ENCODE measurements at regions not wholly inside any gene's neighbourhood (a gene's known extent, or its start where the extent isn't known, plus 50 kb on each side); places are given as distances from the start of the nearest gene placed in this dataset.
"Not testable (repeated sequence)": the region's sequence is repeated elsewhere in the genome, so short reads cannot be mapped to it uniquely, and the experiment has no call there.

- not testable (repeated sequence) for H2AFZ ChIP-seq (ENCODE audit: low read length); H3K4me3 ChIP-seq (replicated peaks in 1 of 4; ENCODE audit: control extremely low read depth in 1 of 4, insufficient read depth in 1 of 4, low read depth in 3 of 4, low read length in 4 of 4); H3K36me3 ChIP-seq (ENCODE audit: control insufficient read depth, insufficient read depth, low read length); H3K9me3 ChIP-seq (ENCODE audit: control insufficient read depth, insufficient read depth, low read depth, low read length); H3K27me3 ChIP-seq (ENCODE audit: control insufficient read depth, insufficient read depth, low read length); H4K20me1 ChIP-seq (ENCODE audit: control insufficient read depth, extremely low read depth, insufficient read depth, low read length); H3K4me1 ChIP-seq (ENCODE audit: control insufficient read depth, extremely low read depth, insufficient read depth, low read length); H3K9ac ChIP-seq (ENCODE audit: insufficient read depth, low read length); H3K4me2 ChIP-seq (ENCODE audit: extremely low read depth, insufficient read depth, low read length); H3K27ac ChIP-seq (ENCODE audit: insufficient read depth, low read length); DNase-seq (ENCODE audit: low read depth in 2 of 2); H3K79me2 ChIP-seq (ENCODE audit: control insufficient read depth, insufficient read depth, low read length)
- TF ChIP-seq, protein P1, sequence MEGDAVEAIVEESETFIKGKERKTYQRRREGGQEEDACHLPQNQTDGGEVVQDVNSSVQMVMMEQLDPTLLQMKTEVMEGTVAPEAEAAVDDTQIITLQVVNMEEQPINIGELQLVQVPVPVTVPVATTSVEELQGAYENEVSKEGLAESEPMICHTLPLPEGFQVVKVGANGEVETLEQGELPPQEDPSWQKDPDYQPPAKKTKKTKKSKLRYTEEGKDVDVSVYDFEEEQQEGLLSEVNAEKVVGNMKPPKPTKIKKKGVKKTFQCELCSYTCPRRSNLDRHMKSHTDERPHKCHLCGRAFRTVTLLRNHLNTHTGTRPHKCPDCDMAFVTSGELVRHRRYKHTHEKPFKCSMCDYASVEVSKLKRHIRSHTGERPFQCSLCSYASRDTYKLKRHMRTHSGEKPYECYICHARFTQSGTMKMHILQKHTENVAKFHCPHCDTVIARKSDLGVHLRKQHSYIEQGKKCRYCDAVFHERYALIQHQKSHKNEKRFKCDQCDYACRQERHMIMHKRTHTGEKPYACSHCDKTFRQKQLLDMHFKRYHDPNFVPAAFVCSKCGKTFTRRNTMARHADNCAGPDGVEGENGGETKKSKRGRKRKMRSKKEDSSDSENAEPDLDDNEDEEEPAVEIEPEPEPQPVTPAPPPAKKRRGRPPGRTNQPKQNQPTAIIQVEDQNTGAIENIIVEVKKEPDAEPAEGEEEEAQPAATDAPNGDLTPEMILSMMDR (conservative IDR thresholded peaks at IDR 0.05 in 1 of 2, IDR thresholded peaks at IDR 0.05 in 1 of 2; ENCODE audit: low read depth in 1 of 2, low read length in 2 of 2), result peak in 1 of 2 donors; percentile 28
Measured at GRCh38 chr9:39559384-39559783, 203.9 kb downstream of the SPATA31A1 start.

DNA sequence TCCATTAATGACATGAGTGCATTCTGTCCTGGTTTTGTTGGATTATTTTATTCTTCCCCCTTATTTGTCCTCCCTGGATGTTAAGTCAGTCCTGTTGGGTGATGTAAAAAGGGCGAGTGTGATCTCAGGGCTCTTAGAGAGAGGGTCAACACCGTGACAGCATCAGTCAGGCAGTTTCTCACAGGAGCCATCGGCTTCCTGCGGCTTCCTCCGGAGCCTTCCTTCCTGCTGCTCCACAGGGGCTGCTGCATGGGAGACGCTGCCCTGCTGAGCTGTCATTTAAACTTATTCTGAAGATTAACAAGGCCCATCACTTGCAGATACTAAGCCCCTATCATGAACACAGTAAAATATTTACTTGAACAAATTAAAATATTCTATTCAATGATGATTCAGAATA is 211.3 kb downstream of the SPATA31A1 start:
- not testable (repeated sequence) for H3K4me1 ChIP-seq (ENCODE audit: control insufficient read depth, extremely low read depth, insufficient read depth, low read length); H3K4me3 ChIP-seq (replicated peaks in 1 of 4; ENCODE audit: control extremely low read depth in 1 of 4, insufficient read depth in 1 of 4, low read depth in 3 of 4, low read length in 4 of 4); H4K20me1 ChIP-seq (ENCODE audit: control insufficient read depth, extremely low read depth, insufficient read depth, low read length); H3K9me3 ChIP-seq (ENCODE audit: control insufficient read depth, insufficient read depth, low read depth, low read length); H3K79me2 ChIP-seq (ENCODE audit: control insufficient read depth, insufficient read depth, low read length); H3K27me3 ChIP-seq (ENCODE audit: control insufficient read depth, insufficient read depth, low read length); H2AFZ ChIP-seq (ENCODE audit: low read length); H3K9ac ChIP-seq (ENCODE audit: insufficient read depth, low read length); H3K27ac ChIP-seq (ENCODE audit: insufficient read depth, low read length); H3K36me3 ChIP-seq (ENCODE audit: control insufficient read depth, insufficient read depth, low read length); H3K4me2 ChIP-seq (ENCODE audit: extremely low read depth, insufficient read depth, low read length)
- peak in 1 of 2 donors; percentile 9 for DNase-seq (ENCODE audit: low read depth in 2 of 2)

- H3K4me3 ChIP-seq (replicated peaks in 1 of 4; ENCODE audit: control extremely low read depth in 1 of 4, insufficient read depth in 1 of 4, low read depth in 3 of 4, low read length in 4 of 4); H4K20me1 ChIP-seq (ENCODE audit: control insufficient read depth, extremely low read depth, insufficient read depth, low read length); DNase-seq (ENCODE audit: low read depth in 2 of 2): not testable (repeated sequence)
Measured at GRCh38 chr9:39567396-39567795, 211.9 kb downstream of the SPATA31A1 start.

DNA sequence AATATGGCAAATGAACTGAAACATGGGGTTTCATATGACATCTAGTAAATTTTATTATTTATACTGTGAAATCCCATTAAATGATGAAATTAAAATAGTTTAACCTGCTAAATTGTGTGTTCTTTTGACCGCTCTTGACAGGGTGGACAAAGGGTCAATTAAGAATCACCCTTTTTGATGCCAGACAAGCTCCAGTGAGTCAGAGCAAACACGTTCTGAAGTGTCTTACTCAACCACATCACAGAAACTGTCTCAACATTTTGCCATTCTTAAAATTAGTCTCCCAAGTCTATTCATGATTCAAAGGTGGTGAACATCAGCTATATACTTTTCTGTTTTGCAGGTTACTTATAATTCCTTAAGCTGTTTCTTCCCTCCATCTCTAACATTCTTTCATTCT is 213.4 kb downstream of the SPATA31A1 start:
- not testable (repeated sequence) for H2AFZ ChIP-seq (ENCODE audit: low read length); H3K27ac ChIP-seq (ENCODE audit: insufficient read depth, low read length); H3K4me3 ChIP-seq (replicated peaks in 1 of 4; ENCODE audit: control extremely low read depth in 1 of 4, insufficient read depth in 1 of 4, low read depth in 3 of 4, low read length in 4 of 4); H4K20me1 ChIP-seq (ENCODE audit: control insufficient read depth, extremely low read depth, insufficient read depth, low read length); H3K36me3 ChIP-seq (ENCODE audit: control insufficient read depth, insufficient read depth, low read length); H3K4me1 ChIP-seq (ENCODE audit: control insufficient read depth, extremely low read depth, insufficient read depth, low read length); H3K9ac ChIP-seq (ENCODE audit: insufficient read depth, low read length); H3K4me2 ChIP-seq (ENCODE audit: extremely low read depth, insufficient read depth, low read length); H3K9me3 ChIP-seq (ENCODE audit: control insufficient read depth, insufficient read depth, low read depth, low read length); H3K27me3 ChIP-seq (ENCODE audit: control insufficient read depth, insufficient read depth, low read length); DNase-seq (ENCODE audit: low read depth in 2 of 2); H3K79me2 ChIP-seq (ENCODE audit: control insufficient read depth, insufficient read depth, low read length)

More at GRCh38 chr9:39567396-39567795, 211.9 kb downstream of the SPATA31A1 start:
- not testable (repeated sequence) for H3K4me1 ChIP-seq (ENCODE audit: control insufficient read depth, extremely low read depth, insufficient read depth, low read length); H3K4me2 ChIP-seq (ENCODE audit: extremely low read depth, insufficient read depth, low read length); H2AFZ ChIP-seq (ENCODE audit: low read length); H3K36me3 ChIP-seq (ENCODE audit: control insufficient read depth, insufficient read depth, low read length); H3K9ac ChIP-seq (ENCODE audit: insufficient read depth, low read length); H3K27me3 ChIP-seq (ENCODE audit: control insufficient read depth, insufficient read depth, low read length); H3K27ac ChIP-seq (ENCODE audit: insufficient read depth, low read length); H3K9me3 ChIP-seq (ENCODE audit: control insufficient read depth, insufficient read depth, low read depth, low read length); H3K79me2 ChIP-seq (ENCODE audit: control insufficient read depth, insufficient read depth, low read length)

GRCh38 chr9:39573024-39574022 is 217.9 kb downstream of the SPATA31A1 start:
- not testable (repeated sequence) for DNase-seq (ENCODE audit: low read depth in 2 of 2); H2AFZ ChIP-seq (ENCODE audit: low read length); H4K20me1 ChIP-seq (ENCODE audit: control insufficient read depth, extremely low read depth, insufficient read depth, low read length)

DNA sequence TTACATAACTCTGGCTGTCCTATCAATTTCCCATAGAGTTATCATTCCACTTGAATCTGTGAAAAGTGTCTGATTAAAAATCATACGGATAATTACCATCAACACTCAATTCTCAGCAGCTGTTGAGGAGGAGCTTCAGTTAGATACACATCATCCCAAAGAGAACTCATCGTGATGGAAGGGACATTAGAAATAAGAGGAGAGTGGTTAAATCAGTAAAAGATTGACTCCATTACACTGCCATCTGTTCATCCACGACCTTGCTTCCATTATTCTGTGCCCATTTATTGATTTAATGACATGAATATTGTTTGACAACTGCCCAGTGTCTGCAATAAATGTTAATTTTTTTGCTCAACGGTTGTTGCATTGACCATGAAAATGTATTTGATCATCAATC is 223.5 kb downstream of the SPATA31A1 start:
- not testable (repeated sequence) for H3K9ac ChIP-seq (ENCODE audit: insufficient read depth, low read length); H3K27me3 ChIP-seq (ENCODE audit: control insufficient read depth, insufficient read depth, low read length); H3K9me3 ChIP-seq (ENCODE audit: control insufficient read depth, insufficient read depth, low read depth, low read length); H4K20me1 ChIP-seq (ENCODE audit: control insufficient read depth, extremely low read depth, insufficient read depth, low read length); H3K79me2 ChIP-seq (ENCODE audit: control insufficient read depth, insufficient read depth, low read length); H3K4me2 ChIP-seq (ENCODE audit: extremely low read depth, insufficient read depth, low read length); DNase-seq (ENCODE audit: low read depth in 2 of 2); H2AFZ ChIP-seq (ENCODE audit: low read length); H3K27ac ChIP-seq (ENCODE audit: insufficient read depth, low read length); H3K36me3 ChIP-seq (ENCODE audit: control insufficient read depth, insufficient read depth, low read length); H3K4me3 ChIP-seq (replicated peaks in 1 of 4; ENCODE audit: control extremely low read depth in 1 of 4, insufficient read depth in 1 of 4, low read depth in 3 of 4, low read length in 4 of 4); H3K4me1 ChIP-seq (ENCODE audit: control insufficient read depth, extremely low read depth, insufficient read depth, low read length)

More at GRCh38 chr9:39573024-39574022, 217.9 kb downstream of the SPATA31A1 start:
- not testable (repeated sequence) for H3K4me1 ChIP-seq (ENCODE audit: control insufficient read depth, extremely low read depth, insufficient read depth, low read length); H3K4me3 ChIP-seq (replicated peaks in 1 of 4; ENCODE audit: control extremely low read depth in 1 of 4, insufficient read depth in 1 of 4, low read depth in 3 of 4, low read length in 4 of 4); H3K36me3 ChIP-seq (ENCODE audit: control insufficient read depth, insufficient read depth, low read length); H3K4me2 ChIP-seq (ENCODE audit: extremely low read depth, insufficient read depth, low read length); H3K79me2 ChIP-seq (ENCODE audit: control insufficient read depth, insufficient read depth, low read length); H3K9ac ChIP-seq (ENCODE audit: insufficient read depth, low read length); H3K9me3 ChIP-seq (ENCODE audit: control insufficient read depth, insufficient read depth, low read depth, low read length); H3K27me3 ChIP-seq (ENCODE audit: control insufficient read depth, insufficient read depth, low read length); H3K27ac ChIP-seq (ENCODE audit: insufficient read depth, low read length)

Measured in fibroblast of lung (primary cell).